ENCODE measurements at regions not wholly inside any gene's neighbourhood (a gene's known extent, or its start where the extent isn't known, plus 50 kb on each side); places are given as distances from the start of the nearest gene placed in this dataset.

DNA sequence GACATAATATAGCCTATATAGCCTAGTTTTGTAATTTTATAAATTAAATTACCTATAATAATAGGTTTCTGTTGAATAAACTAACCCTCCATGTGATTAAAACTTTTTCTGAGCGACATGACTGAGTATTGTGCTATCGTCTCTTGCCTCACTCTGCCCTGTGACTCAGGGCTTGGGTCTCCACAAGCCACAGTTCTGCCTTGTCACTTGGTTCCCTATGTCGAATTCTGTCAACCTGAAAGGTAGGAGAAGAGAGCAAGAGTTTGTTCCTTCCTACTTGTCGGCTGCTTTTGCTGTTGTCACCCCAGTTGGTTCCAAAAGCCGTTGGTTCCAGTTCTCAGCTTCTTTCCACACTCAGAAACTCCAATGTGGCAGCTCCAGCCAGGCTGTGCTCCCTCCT lies 285.9 kb downstream of the PSAT1 start:
- Histone ChIP-seq H3K4me1 (ENCODE audit: control insufficient read depth, insufficient read depth, low read length, poor library complexity, severe bottlenecking) (no peaks in the 10 kb centered on the region), H3K27ac (ENCODE audit: insufficient read depth, low read length, poor library complexity, severe bottlenecking) (no peak overlapping the region), H3K4me3 (ENCODE audit: insufficient read depth, low read depth, low read length, poor library complexity, severe bottlenecking) (no peak overlapping the region), H3K36me3 (ENCODE audit: control insufficient read depth, insufficient read depth, low read length) (no peaks in the 10 kb centered on the region), H3K27me3 (replicated peaks; ENCODE audit: control insufficient read depth, insufficient read depth, low read length, poor library complexity, severe bottlenecking) (no peaks in the 10 kb centered on the region), H3K9me3 (ENCODE audit: control insufficient read depth, low read length) (no peaks in the 10 kb centered on the region)
- DNase-seq, result no peak

DNA sequence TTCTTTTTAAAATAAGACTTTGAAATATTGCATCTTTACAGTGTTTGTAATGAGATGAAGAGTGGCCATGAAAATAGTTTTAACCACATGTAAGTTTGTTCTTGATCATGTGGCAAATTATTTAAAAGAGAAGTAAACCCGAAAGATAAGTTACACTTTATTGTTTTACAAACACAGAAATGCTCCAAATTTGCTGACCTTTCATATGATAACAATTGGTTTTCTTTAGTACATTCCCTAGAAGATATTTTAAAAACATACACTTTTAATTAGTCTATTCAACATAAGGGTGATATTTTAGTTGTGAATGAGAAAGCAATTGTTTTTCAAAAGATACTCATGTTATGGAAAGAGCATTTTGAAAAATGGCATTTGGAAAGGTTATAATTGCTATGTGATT lies 287.7 kb downstream of the PSAT1 start:
- no peak overlapping the region for H3K4me3 ChIP-seq (ENCODE audit: insufficient read depth, low read depth, low read length, poor library complexity, severe bottlenecking)
- no peaks in the 10 kb centered on the region for H3K4me1 ChIP-seq (ENCODE audit: control insufficient read depth, insufficient read depth, low read length, poor library complexity, severe bottlenecking)
- no peaks in the 10 kb centered on the region for H3K36me3 ChIP-seq (ENCODE audit: control insufficient read depth, insufficient read depth, low read length)
- no peaks in the 10 kb centered on the region for H3K27me3 ChIP-seq (replicated peaks; ENCODE audit: control insufficient read depth, insufficient read depth, low read length, poor library complexity, severe bottlenecking)
- no peak overlapping the region for H3K27ac ChIP-seq (ENCODE audit: insufficient read depth, low read length, poor library complexity, severe bottlenecking)
- no peaks in the 10 kb centered on the region for H3K9me3 ChIP-seq (ENCODE audit: control insufficient read depth, low read length)
- no peak for DNase-seq

DNA sequence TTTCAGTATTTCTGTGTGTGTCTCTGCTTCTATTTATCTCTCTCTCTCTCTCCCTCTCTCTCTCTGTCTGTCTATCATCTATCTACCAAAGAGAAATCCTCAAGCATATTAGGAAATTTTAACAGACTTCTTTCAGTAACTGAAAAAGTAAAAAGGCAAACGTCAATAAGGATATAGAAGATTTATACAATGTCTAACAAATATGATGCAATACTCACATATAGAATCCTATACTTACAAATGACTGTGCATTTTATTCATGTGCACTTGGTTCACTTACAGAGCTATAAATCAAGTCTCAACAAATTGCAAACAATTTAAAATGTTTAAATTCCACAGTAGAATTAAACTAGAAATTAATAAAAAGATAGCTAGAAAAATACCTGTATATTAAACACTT lies 289.0 kb downstream of the PSAT1 start:
- DNase-seq, result no peak
- H3K27ac ChIP-seq (ENCODE audit: insufficient read depth, low read length, poor library complexity, severe bottlenecking), result no peak overlapping the region
- H3K4me1 ChIP-seq (ENCODE audit: control insufficient read depth, insufficient read depth, low read length, poor library complexity, severe bottlenecking), result no peaks in the 10 kb centered on the region
- H3K4me3 ChIP-seq (ENCODE audit: insufficient read depth, low read depth, low read length, poor library complexity, severe bottlenecking), result no peak overlapping the region
- H3K36me3 ChIP-seq (ENCODE audit: control insufficient read depth, insufficient read depth, low read length), result no peaks in the 10 kb centered on the region
- H3K27me3 ChIP-seq (replicated peaks; ENCODE audit: control insufficient read depth, insufficient read depth, low read length, poor library complexity, severe bottlenecking), result no peaks in the 10 kb centered on the region
- H3K9me3 ChIP-seq (ENCODE audit: control insufficient read depth, low read length), result no peaks in the 10 kb centered on the region

DNA sequence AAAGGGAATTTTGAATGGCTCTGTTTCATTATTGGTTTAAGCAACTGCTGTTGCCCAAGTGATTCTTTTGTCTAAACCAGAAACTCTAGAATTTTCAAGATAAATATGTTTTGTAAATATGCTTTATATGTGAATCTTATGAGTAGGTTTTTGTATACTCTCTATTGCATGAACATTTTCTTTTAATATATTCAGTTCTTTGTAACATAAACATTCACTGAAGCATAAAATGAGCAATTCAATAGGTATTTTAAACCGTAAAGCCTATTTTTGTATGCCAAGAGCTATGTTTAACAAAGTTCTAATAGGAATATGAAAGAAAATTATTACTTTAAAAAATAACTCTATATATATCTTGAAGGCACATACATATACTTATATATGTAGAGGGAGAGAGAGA lies 293.1 kb downstream of the PSAT1 start:
- no peak overlapping the region for H3K4me3 ChIP-seq (ENCODE audit: insufficient read depth, low read depth, low read length, poor library complexity, severe bottlenecking)
- no peak overlapping the region for H3K27ac ChIP-seq (ENCODE audit: insufficient read depth, low read length, poor library complexity, severe bottlenecking)
- no peaks in the 10 kb centered on the region for H3K4me1 ChIP-seq (ENCODE audit: control insufficient read depth, insufficient read depth, low read length, poor library complexity, severe bottlenecking)
- no peak for DNase-seq
- no peaks in the 10 kb centered on the region for H3K36me3 ChIP-seq (ENCODE audit: control insufficient read depth, insufficient read depth, low read length)
- no peaks in the 10 kb centered on the region for H3K27me3 ChIP-seq (replicated peaks; ENCODE audit: control insufficient read depth, insufficient read depth, low read length, poor library complexity, severe bottlenecking)
- H3K9me3 ChIP-seq (ENCODE audit: control insufficient read depth, low read length), result no peaks in the 10 kb centered on the region

DNA sequence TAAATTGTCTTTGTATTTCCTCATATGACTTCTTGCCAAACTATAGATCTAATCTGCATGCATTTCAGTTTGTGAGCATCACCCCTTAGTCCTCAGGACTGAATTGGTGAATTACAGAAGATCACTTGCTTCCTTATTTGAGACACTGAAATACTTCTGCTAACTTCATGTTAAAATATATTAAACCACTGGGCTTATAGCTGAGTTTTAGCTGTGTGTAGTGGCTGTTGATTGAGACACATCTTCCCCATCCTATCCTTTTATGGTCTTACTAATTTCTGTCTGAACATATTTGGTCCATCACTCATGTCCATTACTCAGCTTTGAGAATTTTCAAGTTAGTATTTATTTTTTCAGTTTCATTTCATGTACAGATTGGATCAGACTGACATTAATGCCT lies 295.9 kb downstream of the PSAT1 start:
- H3K9me3 ChIP-seq (ENCODE audit: control insufficient read depth, low read length), result no peaks in the 10 kb centered on the region
- H3K4me1 ChIP-seq (ENCODE audit: control insufficient read depth, insufficient read depth, low read length, poor library complexity, severe bottlenecking), result no peaks in the 10 kb centered on the region
- H3K36me3 ChIP-seq (ENCODE audit: control insufficient read depth, insufficient read depth, low read length), result no peaks in the 10 kb centered on the region
- H3K27me3 ChIP-seq (replicated peaks; ENCODE audit: control insufficient read depth, insufficient read depth, low read length, poor library complexity, severe bottlenecking), result no peaks in the 10 kb centered on the region
- H3K4me3 ChIP-seq (ENCODE audit: insufficient read depth, low read depth, low read length, poor library complexity, severe bottlenecking), result no peak overlapping the region
- DNase-seq, result no peak
- no peak overlapping the region for H3K27ac ChIP-seq (ENCODE audit: insufficient read depth, low read length, poor library complexity, severe bottlenecking)

DNA sequence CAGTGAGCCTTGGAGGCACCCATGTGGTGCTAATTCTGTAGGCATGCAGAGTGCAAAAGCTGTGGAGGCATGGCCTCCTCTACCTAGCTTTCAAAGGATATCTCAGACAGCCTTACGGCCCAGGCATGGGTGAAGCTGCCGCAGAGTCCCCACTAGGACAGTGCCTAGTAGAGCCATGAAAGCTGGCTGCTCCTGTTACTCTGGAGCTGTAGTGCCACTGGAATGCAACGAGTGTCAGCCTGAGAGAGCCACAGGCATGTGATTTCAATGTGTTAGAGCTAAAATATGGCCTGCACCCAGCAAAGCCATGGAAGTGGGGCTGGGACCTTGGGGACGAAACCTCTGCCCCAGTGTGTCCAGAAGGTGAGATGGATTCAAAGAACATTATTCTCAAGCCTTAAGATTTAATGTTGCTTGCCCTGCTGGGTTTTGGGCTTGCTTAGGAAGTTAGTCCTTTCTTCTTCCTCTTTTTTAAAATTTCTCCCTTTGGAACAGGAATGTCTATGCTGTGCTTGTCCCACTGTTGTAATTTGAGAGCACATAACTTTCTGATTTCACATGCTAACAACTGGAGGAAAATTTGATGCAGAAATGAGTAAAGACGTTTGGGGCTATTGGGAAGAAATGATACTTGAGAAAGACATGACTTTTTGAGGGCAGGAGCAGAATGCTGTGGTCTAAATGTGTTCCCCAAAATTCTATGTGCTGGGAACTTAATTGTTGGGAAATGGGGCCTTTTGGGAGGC lies 298.4 kb downstream of the PSAT1 start:
- H3K27ac ChIP-seq (ENCODE audit: insufficient read depth, low read length, poor library complexity, severe bottlenecking), result no peak overlapping the region
- H3K4me3 ChIP-seq (ENCODE audit: insufficient read depth, low read depth, low read length, poor library complexity, severe bottlenecking), result no peak overlapping the region
- no peak for DNase-seq
- no peaks in the 10 kb centered on the region for H3K4me1 ChIP-seq (ENCODE audit: control insufficient read depth, insufficient read depth, low read length, poor library complexity, severe bottlenecking)
- no peaks in the 10 kb centered on the region for H3K27me3 ChIP-seq (replicated peaks; ENCODE audit: control insufficient read depth, insufficient read depth, low read length, poor library complexity, severe bottlenecking)
- no peaks in the 10 kb centered on the region for H3K9me3 ChIP-seq (ENCODE audit: control insufficient read depth, low read length)
- no peaks in the 10 kb centered on the region for H3K36me3 ChIP-seq (ENCODE audit: control insufficient read depth, insufficient read depth, low read length)

DNA sequence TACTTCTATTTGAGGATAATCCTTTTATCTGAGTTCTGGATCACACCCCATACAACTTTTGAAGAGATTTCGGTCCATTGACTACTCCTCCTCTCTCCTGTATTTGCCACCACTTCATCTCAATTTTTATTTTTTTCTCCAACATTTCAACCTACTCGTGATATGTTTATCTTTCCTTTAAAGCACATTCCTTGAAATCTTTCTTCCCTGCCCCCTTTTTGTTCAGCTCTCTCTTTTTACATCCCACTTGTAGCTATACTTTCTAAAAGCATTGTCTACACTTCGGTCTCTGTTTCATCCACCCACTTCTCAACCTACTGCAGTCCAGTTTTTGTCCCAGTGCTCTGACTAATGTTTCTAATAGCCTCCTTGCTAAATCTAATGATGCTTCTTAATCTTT lies 299.4 kb downstream of the PSAT1 start:
- no peak for DNase-seq
- no peaks in the 10 kb centered on the region for H3K27me3 ChIP-seq (replicated peaks; ENCODE audit: control insufficient read depth, insufficient read depth, low read length, poor library complexity, severe bottlenecking)
- no peaks in the 10 kb centered on the region for H3K36me3 ChIP-seq (ENCODE audit: control insufficient read depth, insufficient read depth, low read length)
- no peaks in the 10 kb centered on the region for H3K4me1 ChIP-seq (ENCODE audit: control insufficient read depth, insufficient read depth, low read length, poor library complexity, severe bottlenecking)
- no peak overlapping the region for H3K4me3 ChIP-seq (ENCODE audit: insufficient read depth, low read depth, low read length, poor library complexity, severe bottlenecking)
- H3K27ac ChIP-seq (ENCODE audit: insufficient read depth, low read length, poor library complexity, severe bottlenecking), result no peak overlapping the region
- no peaks in the 10 kb centered on the region for H3K9me3 ChIP-seq (ENCODE audit: control insufficient read depth, low read length)

DNA sequence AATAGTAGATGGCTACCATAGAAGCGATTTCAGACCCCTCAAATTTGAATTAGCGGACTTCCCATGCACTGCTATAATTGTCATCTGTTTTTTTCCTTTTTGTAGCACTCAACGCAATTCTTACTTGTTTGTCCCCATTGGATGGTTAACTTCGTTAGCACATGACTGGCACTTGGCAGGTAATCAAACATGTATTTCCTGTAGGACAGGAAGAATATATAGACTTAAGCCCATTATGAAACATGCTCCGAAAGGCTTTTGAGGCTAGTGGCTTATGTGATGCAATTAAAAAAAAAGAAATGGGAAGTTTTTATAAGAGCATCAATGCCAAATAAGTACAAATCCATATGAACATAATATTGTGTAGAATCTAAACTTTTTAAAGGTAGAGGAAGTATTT lies 301.2 kb downstream of the PSAT1 start:
- no peak overlapping the region for H3K4me3 ChIP-seq (ENCODE audit: insufficient read depth, low read depth, low read length, poor library complexity, severe bottlenecking)
- H3K4me1 ChIP-seq (ENCODE audit: control insufficient read depth, insufficient read depth, low read length, poor library complexity, severe bottlenecking), result no peaks in the 10 kb centered on the region
- no peaks in the 10 kb centered on the region for H3K36me3 ChIP-seq (ENCODE audit: control insufficient read depth, insufficient read depth, low read length)
- H3K27me3 ChIP-seq (replicated peaks; ENCODE audit: control insufficient read depth, insufficient read depth, low read length, poor library complexity, severe bottlenecking), result no peaks in the 10 kb centered on the region
- H3K27ac ChIP-seq (ENCODE audit: insufficient read depth, low read length, poor library complexity, severe bottlenecking), result no peak overlapping the region
- DNase-seq, result no peak
- no peaks in the 10 kb centered on the region for H3K9me3 ChIP-seq (ENCODE audit: control insufficient read depth, low read length)

DNA sequence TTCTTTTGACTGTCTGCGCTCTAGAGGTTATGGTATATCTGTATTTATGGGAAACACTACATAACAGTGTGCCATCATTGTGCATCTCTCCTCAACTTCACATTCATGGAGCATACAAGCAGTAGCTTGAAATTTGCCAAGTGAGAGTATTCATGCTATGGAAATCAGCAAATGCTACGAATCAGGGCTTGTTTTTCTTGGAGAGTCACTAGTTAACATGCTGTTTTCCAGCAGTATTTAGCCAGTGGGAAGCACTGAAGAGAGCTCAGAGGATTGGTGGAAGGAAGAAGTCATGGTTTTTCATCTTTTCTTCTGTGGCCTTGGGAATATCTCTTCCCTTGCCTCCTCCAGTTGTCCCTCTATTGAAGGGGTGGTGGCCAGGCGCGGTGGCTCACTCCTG lies 303.0 kb downstream of the PSAT1 start:
- H3K27ac ChIP-seq (ENCODE audit: insufficient read depth, low read length, poor library complexity, severe bottlenecking), result no peak overlapping the region
- H3K36me3 ChIP-seq (ENCODE audit: control insufficient read depth, insufficient read depth, low read length), result no peaks in the 10 kb centered on the region
- H3K27me3 ChIP-seq (replicated peaks; ENCODE audit: control insufficient read depth, insufficient read depth, low read length, poor library complexity, severe bottlenecking), result no peaks in the 10 kb centered on the region
- no peaks in the 10 kb centered on the region for H3K4me1 ChIP-seq (ENCODE audit: control insufficient read depth, insufficient read depth, low read length, poor library complexity, severe bottlenecking)
- no peak for DNase-seq
- no peak overlapping the region for H3K4me3 ChIP-seq (ENCODE audit: insufficient read depth, low read depth, low read length, poor library complexity, severe bottlenecking)
- no peaks in the 10 kb centered on the region for H3K9me3 ChIP-seq (ENCODE audit: control insufficient read depth, low read length)

DNA sequence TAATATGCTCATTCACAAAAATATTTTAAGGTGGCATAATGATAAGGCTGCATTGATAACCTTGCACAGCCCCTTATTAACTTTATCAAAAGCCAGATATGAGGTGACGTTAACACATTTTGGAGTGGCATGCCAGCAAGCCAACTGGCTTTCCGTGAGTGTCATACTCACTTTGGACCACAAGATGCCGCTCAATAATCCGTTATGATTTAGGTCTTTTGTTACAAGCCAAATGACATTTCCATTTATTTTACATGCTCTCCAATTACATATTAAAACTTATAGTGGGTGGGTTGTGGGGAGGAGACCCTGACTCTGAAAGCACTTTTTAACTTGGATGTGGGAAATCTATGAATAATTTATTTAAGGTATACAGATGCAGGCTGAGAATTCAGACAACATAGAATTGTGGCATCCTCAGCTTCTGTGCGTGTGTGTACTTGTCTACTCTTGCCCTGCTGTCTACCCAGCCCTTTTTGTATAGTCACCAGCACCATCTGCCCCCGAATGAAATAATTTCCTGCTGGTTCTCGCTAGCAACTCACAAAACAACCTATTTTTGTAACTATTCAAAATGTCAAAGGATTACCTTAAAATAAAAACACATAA lies 305.1 kb downstream of the PSAT1 start:
- Histone ChIP-seq H3K27ac (ENCODE audit: insufficient read depth, low read length, poor library complexity, severe bottlenecking) (no peak overlapping the region), H3K4me1 (ENCODE audit: control insufficient read depth, insufficient read depth, low read length, poor library complexity, severe bottlenecking) (no peaks in the 10 kb centered on the region), H3K9me3 (ENCODE audit: control insufficient read depth, low read length) (no peaks in the 10 kb centered on the region), H3K4me3 (ENCODE audit: insufficient read depth, low read depth, low read length, poor library complexity, severe bottlenecking) (no peak overlapping the region), H3K27me3 (replicated peaks; ENCODE audit: control insufficient read depth, insufficient read depth, low read length, poor library complexity, severe bottlenecking) (no peaks in the 10 kb centered on the region), H3K36me3 (ENCODE audit: control insufficient read depth, insufficient read depth, low read length) (no peaks in the 10 kb centered on the region)
- no peak for DNase-seq
